ENCODE measurements at regions not wholly inside any gene's neighbourhood (a gene's known extent, or its start where the extent isn't known, plus 50 kb on each side); places are given as distances from the start of the nearest gene placed in this dataset.

DNA sequence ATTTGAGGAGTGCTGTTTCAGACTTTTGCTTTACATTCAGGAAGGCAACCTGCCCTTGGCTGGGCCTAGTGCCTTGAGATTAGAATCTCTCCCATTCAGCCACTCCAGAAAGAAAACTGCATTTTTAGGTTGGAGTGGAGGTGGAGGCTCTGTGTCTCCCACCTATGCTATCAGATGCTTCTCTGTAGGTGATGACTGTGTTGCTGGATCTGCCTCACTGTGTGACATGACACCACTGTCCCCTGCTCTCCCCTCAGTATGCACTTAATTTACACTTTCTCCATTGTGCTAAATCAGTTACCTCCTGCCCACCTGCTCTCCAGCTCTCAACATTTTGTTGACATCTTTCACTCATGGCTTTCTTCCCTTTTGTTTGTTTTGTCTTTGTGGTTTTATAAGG lies 265.8 kb downstream of the TENT4A start (continued):
- TF ChIP-seq RNF2 (IDR thresholded peaks at IDR 0.05; ENCODE audit: borderline replicate concordance, low read depth, low read length, missing control alignments, poor library complexity, severe bottlenecking) (no peak), JUN (IDR thresholded peaks at IDR 0.05; ENCODE audit: low read depth, low read length) (no peak), CBX5 (IDR thresholded peaks at IDR 0.05; ENCODE audit: low read depth, low read length) (no peak), JUND (IDR thresholded peaks at IDR 0.05; ENCODE audit: low read length) (no peak), SP1 (IDR thresholded peaks at IDR 0.05; ENCODE audit: low read depth, low read length) (no peak), KDM1A (IDR thresholded peaks at IDR 0.05; ENCODE audit: borderline replicate concordance, low read length) (no peak)
- TF ChIP-seq, protein P1, sequence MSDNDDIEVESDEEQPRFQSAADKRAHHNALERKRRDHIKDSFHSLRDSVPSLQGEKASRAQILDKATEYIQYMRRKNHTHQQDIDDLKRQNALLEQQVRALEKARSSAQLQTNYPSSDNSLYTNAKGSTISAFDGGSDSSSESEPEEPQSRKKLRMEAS (IDR thresholded peaks at IDR 0.05) = no peak

Measured in H1 (cell line).